ENCODE measurements at regions not wholly inside any gene's neighbourhood (a gene's known extent, or its start where the extent isn't known, plus 50 kb on each side); places are given as distances from the start of the nearest gene placed in this dataset.
"Not testable (repeated sequence)": the region's sequence is repeated elsewhere in the genome, so short reads cannot be mapped to it uniquely, and the experiment has no call there.

GRCh38 chr2:132259276-132259675 is 97.5 kb upstream of the ANKRD30BL start:
- DNase-seq (ENCODE audit: extremely low spot score); CTCF ChIA-PET; POLR2A ChIA-PET: not testable (repeated sequence)

GRCh38 chr2:132265595-132265994 is 103.8 kb upstream of the ANKRD30BL start:
- DNase-seq (ENCODE audit: extremely low spot score); CTCF ChIA-PET; POLR2A ChIA-PET: not testable (repeated sequence)

- CTCF ChIA-PET = no interaction called here
- TF ChIP-seq CTCF (IDR thresholded peaks at IDR 0.05; ENCODE audit: control extremely low read depth, extremely low read depth, low read depth, missing control alignments) = no peak
- DNase-seq (ENCODE audit: extremely low spot score) = no peak
- POLR2A ChIA-PET = no interaction called here
These were observed 105.3 kb upstream of the ANKRD30BL start for GRCh38 chr2:132267105-132267497.

GRCh38 chr2:132267498-132268283 is 105.9 kb upstream of the ANKRD30BL start:
- CTCF ChIA-PET; POLR2A ChIA-PET; DNase-seq (ENCODE audit: extremely low spot score): not testable (repeated sequence)

- peak; percentile 58 for TF ChIP-seq CTCF (IDR thresholded peaks at IDR 0.05; ENCODE audit: control extremely low read depth, extremely low read depth, low read depth, missing control alignments)
- CTCF ChIA-PET; POLR2A ChIA-PET; DNase-seq (ENCODE audit: extremely low spot score): not testable (repeated sequence)
These were observed 106.7 kb upstream of the ANKRD30BL start for GRCh38 chr2:132268284-132268976.

GRCh38 chr2:132268977-132269523 is 107.3 kb upstream of the ANKRD30BL start:
- DNase-seq (ENCODE audit: extremely low spot score) = no peak

GRCh38 chr2:132270255-132270654 is 108.5 kb upstream of the ANKRD30BL start:
- no peak for DNase-seq (ENCODE audit: extremely low spot score)
- POLR2A ChIA-PET = no interaction called here
- no peak for TF ChIP-seq CTCF (IDR thresholded peaks at IDR 0.05; ENCODE audit: control extremely low read depth, extremely low read depth, low read depth, missing control alignments)
- CTCF ChIA-PET = no interaction called here

More at GRCh38 chr2:132268977-132269523, 107.3 kb upstream of the ANKRD30BL start:
- TF ChIP-seq CTCF (IDR thresholded peaks at IDR 0.05; ENCODE audit: control extremely low read depth, extremely low read depth, low read depth, missing control alignments) = no peak
- CTCF ChIA-PET = no interaction called here
- POLR2A ChIA-PET = no interaction called here

- TF ChIP-seq CTCF (IDR thresholded peaks at IDR 0.05; ENCODE audit: control extremely low read depth, extremely low read depth, low read depth, missing control alignments) = no peak
- CTCF ChIA-PET = no interaction called here
- DNase-seq (ENCODE audit: extremely low spot score) = no peak
- POLR2A ChIA-PET = no interaction called here
These were observed 109.3 kb upstream of the ANKRD30BL start for GRCh38 chr2:132270981-132271546.

GRCh38 chr2:132271794-132272193 is 110.0 kb upstream of the ANKRD30BL start:
- CTCF ChIA-PET; DNase-seq (ENCODE audit: extremely low spot score); POLR2A ChIA-PET: not testable (repeated sequence)
